GM21367 (cell line): ENCODE measurements at regions not wholly inside any gene's neighbourhood (a gene's known extent, or its start where the extent isn't known, plus 50 kb on each side); places are given as distances from the start of the nearest gene placed in this dataset.

ENCODE experiments used
- ATAC-seq: cut with Tn5 transposase; IDR thresholded peaks from one replicate; pipeline ENCODE4 v1.9.1; 2021; ENCODE audit not compliant: unreplicated experiment

DNA sequence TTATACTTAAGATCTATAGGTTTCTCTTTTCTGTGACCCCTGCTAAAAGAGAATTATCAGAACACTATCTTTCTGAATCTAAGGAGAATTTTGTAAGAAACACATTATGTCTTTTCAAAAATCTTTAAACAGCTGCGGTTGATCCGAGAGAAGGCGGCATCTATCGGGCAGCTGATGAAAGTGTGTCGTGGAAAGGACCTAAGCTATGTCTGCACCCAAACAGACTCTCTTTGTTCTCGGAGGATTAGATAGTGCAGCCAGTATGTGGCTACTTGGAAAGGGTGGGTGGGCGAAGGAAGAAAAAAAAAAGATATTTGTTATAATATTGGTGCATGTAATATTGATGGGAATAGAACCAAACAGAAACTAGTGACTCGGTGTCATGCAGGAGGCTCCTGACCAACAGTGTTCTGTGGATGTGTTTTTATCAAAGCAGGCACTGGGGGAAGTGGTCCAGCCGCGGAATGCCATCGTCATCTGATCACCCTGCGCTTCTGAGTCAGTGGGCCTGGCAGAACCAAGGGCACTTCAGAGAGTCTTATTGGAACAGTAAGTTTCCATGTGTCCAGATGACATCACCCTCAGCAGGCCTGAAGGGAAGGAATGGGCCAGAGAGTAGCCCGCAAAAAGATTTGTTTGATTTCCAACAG, 509.7 kb upstream of the AKR1E2 start:
- no peak for ATAC-seq

DNA sequence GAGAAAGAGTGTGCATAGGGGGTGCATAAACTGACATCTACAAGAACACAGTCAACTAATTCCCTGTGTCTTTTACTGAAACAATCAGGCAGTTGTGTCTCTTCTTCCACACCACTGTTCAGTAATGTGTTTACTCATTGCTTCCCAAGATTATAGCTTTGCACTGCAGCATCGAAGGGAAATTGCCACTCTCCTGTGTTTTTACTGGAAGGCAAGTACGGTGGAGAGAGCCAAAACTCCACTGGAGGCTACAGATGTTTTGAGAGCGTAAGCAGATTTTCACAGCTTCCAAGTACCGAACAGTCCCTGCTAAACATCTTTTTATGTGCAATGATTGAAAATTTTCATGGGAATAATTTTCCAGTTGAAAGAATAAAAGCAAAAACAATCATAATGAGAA, 510.5 kb upstream of the AKR1E2 start:
- no peak for ATAC-seq

GRCh38 chr10:4313051-4313450, 513.0 kb upstream of the AKR1E2 start:
- ATAC-seq, result no peak

- no peak for ATAC-seq
Observed at GRCh38 chr10:4312051-4312835, 513.8 kb upstream of the AKR1E2 start.

DNA sequence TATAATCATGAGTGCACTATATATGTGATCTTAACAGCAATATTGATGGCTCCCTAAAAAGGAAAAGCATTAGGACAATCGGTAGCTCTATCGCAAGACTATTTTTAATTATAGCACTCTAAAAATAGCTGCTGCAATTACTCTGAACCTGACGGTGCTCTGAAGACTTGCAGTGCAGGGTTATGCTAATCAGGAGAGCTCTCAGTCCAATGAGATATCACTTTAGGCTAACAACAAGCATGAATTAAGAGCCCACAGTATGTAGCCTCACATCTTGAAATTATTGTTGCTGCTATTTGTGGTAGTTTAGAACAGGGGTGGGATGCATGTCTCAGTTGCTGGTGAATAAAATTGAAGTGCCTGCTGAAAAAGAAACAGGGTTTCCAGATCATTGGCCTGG, 515.8 kb upstream of the AKR1E2 start:
- ATAC-seq, result no peak

- no peak for ATAC-seq
Observed at GRCh38 chr10:4307910-4308309, 518.1 kb upstream of the AKR1E2 start.

- no peak for ATAC-seq
Observed at GRCh38 chr10:4306871-4307270, 519.1 kb upstream of the AKR1E2 start.

GRCh38 chr10:4303045-4303444, 518.0 kb upstream of the KLF6 start:
- ATAC-seq, result no peak

DNA sequence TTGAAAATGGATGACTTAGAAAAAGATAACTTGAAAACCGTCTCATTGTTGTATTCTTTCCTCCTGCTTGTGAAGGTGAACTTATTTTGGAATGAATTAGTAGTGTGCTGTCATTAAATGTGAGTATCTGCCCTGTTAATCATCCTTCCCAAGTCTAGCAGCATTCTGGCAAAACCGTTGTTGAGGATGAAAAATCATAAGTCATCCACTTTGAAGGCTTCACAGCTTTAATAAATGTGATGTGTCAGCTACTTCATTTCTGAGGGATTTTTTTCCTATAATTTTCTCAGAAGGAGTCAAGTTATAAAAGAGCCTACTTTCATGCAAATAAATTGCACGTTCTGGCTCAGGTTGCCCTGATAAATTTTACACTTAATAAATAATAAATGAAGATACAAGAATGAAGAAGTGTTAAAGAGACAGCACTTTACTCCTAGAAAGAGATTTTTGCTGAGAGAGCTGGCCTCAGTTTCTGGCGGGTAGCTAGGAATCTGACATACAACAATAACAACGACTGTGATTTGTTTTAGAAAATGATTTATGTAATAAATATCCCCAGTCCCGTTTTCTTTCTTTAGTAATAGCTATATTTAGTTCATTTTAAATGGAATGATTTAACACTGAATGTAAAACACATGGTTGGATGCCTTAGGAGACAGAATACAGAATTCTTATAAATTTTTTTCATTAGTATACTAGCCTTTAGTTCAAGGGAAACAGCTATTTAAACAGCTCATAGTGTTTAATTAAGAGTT, 516.5 kb upstream of the KLF6 start:
- ATAC-seq, result no peak

- ATAC-seq, result no peak
Observed at GRCh38 chr10:4296161-4296560, 511.2 kb upstream of the KLF6 start.

- ATAC-seq, result no peak
Observed at GRCh38 chr10:4294996-4295792, 510.2 kb upstream of the KLF6 start.

- no peak for ATAC-seq
Observed at GRCh38 chr10:4294271-4294670, 509.3 kb upstream of the KLF6 start.

GRCh38 chr10:4291990-4292389, 507.0 kb upstream of the KLF6 start:
- no peak for ATAC-seq

DNA sequence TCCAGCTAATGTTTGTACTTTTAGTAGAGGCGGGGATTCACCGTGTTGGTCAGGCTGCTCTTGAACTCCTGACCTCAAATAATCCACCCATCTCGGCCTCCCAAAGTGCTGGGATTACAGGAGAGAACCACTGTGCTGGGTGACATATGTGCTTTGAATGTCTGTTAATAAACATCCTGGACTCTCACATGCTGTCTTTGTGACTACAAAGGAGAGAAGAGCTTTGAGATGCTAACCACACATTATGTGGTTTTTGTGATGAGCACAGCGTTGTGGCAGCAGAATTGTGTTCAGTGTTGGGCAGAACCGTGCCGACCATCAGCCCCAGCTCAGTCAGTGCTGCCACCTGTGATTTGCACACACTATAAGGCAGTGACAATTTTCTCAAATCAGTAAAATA, 500.1 kb upstream of the KLF6 start:
- no peak for ATAC-seq

DNA sequence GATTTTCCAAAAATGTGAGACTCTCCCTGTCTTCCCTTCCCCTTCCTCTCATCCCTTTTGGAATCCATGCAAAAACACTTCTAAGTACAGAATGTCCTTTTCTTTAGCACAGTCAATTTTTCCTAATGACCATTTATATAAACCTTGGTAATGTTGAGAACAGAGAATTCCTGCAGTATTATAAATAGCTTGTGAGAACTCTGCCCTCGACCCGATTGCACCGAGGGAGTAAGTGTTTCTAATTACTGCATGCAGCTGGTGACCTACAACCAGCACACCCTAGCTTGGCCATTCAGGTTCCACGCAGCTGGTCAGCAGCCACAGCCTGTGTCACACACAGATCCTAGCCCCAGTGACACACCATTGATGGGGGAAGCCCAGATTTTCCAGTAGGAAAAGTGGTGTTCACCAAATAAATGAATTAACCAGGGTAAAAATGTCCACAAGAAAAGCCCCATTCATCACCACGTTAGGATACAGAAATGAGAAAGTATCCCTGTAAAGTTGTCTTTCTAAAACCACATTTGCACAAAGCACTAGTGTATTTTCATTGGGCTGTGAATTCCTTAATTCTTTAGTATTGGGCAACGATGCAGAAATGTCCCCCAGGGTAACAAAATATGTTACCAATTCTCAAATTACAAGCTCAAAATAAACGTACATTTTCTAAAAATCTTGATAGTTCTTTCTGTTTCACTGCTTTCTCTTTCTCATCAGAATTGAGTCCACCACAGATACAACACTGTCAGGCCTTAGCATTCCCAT, 499.0 kb upstream of the KLF6 start:
- no peak for ATAC-seq

GRCh38 chr10:4282496-4282895, 497.5 kb upstream of the KLF6 start:
- no peak for ATAC-seq

- no peak for ATAC-seq
Observed at GRCh38 chr10:4281190-4281825, 496.3 kb upstream of the KLF6 start.

- no peak for ATAC-seq
Observed at GRCh38 chr10:4280461-4281189, 495.6 kb upstream of the KLF6 start.

DNA sequence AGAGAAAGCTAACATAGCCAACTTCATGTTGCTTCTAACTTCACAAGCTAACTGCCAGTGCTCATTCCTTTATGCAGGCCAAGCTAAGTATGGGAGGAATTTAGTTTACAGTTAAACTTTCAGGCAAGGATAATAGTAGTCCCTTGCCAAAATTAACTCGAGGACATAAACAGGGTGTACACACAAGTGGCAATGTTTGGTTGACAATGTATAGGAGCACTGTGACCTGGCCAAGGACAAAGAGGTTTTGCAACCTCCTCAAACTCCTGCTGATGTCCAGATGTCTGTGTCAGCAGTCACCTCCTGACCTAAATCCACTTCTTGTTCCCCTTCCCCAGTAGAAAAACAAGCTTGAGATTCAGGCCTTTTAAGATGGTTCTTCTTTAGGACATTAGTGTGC, 494.6 kb upstream of the KLF6 start:
- no peak for ATAC-seq
